ENCODE measurements at regions not wholly inside any gene's neighbourhood (a gene's known extent, or its start where the extent isn't known, plus 50 kb on each side); places are given as distances from the start of the nearest gene placed in this dataset.
A peak's percentile ranks its signal among the peaks of the same experiment; 100 is the strongest.
"Not testable (repeated sequence)": the region's sequence is repeated elsewhere in the genome, so short reads cannot be mapped to it uniquely, and the experiment has no call there.

DNA sequence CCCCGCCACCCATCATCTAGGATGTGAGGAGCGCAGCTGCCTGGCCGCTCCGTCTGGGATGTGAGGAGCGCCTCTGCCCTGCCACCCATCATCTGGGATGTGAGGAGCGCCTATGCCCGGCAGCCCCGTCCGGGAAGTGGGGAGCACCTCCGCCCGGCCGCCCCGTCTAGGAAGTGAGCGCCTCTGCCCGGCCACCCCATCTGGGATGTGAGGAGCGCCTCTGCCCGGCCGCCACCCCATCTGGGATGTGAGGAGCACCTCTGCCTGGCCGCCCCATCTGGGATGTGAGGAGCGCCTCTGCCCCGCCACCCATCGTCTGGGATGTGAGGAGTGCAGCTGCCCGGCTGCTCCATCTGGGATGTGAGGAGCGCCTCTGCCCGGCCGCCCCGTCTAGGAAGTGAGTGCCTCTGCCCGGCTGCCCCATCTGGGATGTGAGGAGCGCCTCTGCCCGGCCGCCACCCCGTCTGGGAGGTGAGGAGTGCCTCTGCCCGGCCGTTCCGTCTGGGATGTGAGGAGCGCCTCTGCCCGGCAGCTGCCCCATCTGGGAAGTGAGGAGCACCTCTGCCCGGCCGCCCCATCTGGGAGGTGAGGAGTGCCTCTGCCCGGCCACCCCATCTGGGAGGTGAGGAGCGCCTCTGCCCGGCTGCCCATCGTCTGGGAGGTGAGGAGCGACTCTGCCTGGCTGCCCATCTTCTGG is 1086.5 kb downstream of the TYW1 start:
- not testable (repeated sequence) for DNase-seq (ENCODE audit: low read depth in 6 of 9, low spot score in 9 of 9); H3K4me1 ChIP-seq (ENCODE audit: control insufficient read depth in 2 of 2, insufficient read depth in 2 of 2, low read length in 2 of 2); H3K4me3 ChIP-seq (ENCODE audit: low read length in 2 of 2); H3K27ac ChIP-seq (ENCODE audit: low read depth in 1 of 2, low read length in 1 of 2); H3K36me3 ChIP-seq (ENCODE audit: control insufficient read depth in 2 of 2, insufficient read depth in 2 of 2, low read length in 1 of 2); H3K27me3 ChIP-seq (ENCODE audit: control insufficient read depth in 2 of 2, insufficient read depth in 1 of 2, low read length in 1 of 2)
- H3K9me3 ChIP-seq (ENCODE audit: control insufficient read depth in 2 of 2, insufficient read depth in 1 of 2, low read length in 1 of 2), result peaks cover 1 to 19% of the 10 kb centered on the region in 2 donors
- 97% methylated on average over 44 of the region's 44 CpGs for WGBS

DNA sequence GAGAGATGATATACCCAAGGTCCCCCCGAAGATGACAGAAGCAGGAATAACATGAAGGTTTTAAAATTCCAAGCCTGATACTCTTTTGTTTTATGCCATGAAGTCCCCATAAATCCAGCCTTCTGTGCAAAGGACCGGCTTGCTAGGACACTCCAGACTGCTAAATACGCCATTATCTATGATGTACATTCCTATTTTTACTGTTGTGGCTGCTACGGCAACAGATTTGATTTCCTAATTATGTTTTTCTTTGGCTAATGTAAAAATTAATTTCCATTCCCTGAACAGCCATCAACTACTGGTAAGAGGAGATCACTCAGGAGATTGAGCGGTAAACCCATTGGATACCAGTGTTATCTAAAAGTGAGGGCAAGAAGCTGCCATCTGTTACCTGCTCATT is 1090.8 kb downstream of the TYW1 start:
- no peaks in the 10 kb centered on the region for H3K4me1 ChIP-seq (ENCODE audit: control insufficient read depth in 2 of 2, insufficient read depth in 2 of 2, low read length in 2 of 2)
- no peak overlapping the region for H3K27ac ChIP-seq (ENCODE audit: low read depth in 1 of 2, low read length in 1 of 2)
- peaks cover 1 to 18% of the 10 kb centered on the region in 2 donors for H3K9me3 ChIP-seq (ENCODE audit: control insufficient read depth in 2 of 2, insufficient read depth in 1 of 2, low read length in 1 of 2)
- WGBS, result 95% methylated on average over 5 of the region's 5 CpGs
- DNase-seq (ENCODE audit: low read depth in 6 of 9, low spot score in 9 of 9), result no peak
- H3K27me3 ChIP-seq (ENCODE audit: control insufficient read depth in 2 of 2, insufficient read depth in 1 of 2, low read length in 1 of 2), result no peaks in the 10 kb centered on the region
- no peak overlapping the region for H3K4me3 ChIP-seq (ENCODE audit: low read length in 2 of 2)
- no peaks in the 10 kb centered on the region for H3K36me3 ChIP-seq (ENCODE audit: control insufficient read depth in 2 of 2, insufficient read depth in 2 of 2, low read length in 1 of 2)

DNA sequence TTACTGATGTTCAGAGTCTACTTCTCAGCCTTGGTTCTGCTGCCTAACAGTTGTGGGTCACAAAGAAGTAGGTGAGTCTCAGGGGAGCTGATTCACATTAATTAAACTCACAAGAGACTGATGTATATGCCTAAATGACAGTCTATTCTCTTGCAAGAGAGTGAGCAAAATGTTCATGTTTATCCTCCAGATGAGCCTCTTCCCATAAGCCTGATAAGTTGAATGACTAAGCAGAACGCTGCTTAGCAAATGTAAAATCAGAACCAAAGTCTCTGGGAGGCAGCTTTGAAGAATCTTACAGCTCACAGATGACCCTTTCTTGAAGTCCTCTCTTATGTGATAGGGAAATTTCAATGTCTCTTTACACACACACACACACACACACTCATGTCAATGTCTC is 1092.2 kb downstream of the TYW1 start:
- no peaks in the 10 kb centered on the region for H3K36me3 ChIP-seq (ENCODE audit: control insufficient read depth in 2 of 2, insufficient read depth in 2 of 2, low read length in 1 of 2)
- WGBS, result 95% methylated on average over 1 of the region's 1 CpG
- peaks cover 0 to 9% of the 10 kb centered on the region in 2 donors for H3K9me3 ChIP-seq (ENCODE audit: control insufficient read depth in 2 of 2, insufficient read depth in 1 of 2, low read length in 1 of 2)
- no peak overlapping the region for H3K27ac ChIP-seq (ENCODE audit: low read depth in 1 of 2, low read length in 1 of 2)
- H3K27me3 ChIP-seq (ENCODE audit: control insufficient read depth in 2 of 2, insufficient read depth in 1 of 2, low read length in 1 of 2), result no peaks in the 10 kb centered on the region
- DNase-seq (ENCODE audit: low read depth in 6 of 9, low spot score in 9 of 9), result no peak
- no peak overlapping the region for H3K4me3 ChIP-seq (ENCODE audit: low read length in 2 of 2)
- no peaks in the 10 kb centered on the region for H3K4me1 ChIP-seq (ENCODE audit: control insufficient read depth in 2 of 2, insufficient read depth in 2 of 2, low read length in 2 of 2)

DNA sequence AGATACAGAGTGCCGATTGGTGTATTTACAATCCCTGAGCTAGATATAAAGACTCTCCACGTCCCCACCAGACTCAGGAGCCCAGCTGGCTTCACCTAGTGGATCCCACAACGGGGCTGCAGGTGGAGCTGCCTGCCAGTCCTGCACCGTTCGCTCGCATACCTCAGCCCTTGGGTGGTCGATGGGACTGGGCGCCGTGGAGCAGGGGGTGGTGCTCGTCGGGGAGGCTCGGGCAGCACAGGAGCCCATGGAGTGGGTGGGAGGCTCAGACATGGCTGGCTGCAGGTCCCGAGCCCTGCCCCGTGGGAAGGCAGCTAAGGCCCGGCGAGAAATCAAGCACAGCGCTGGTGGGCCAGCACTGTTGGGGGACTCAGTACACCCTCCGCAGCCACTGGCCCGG is 1093.6 kb downstream of the TYW1 start:
- DNase-seq (ENCODE audit: low read depth in 6 of 9, low spot score in 9 of 9); H3K27ac ChIP-seq (ENCODE audit: low read depth in 1 of 2, low read length in 1 of 2); H3K27me3 ChIP-seq (ENCODE audit: control insufficient read depth in 2 of 2, insufficient read depth in 1 of 2, low read length in 1 of 2); H3K4me1 ChIP-seq (ENCODE audit: control insufficient read depth in 2 of 2, insufficient read depth in 2 of 2, low read length in 2 of 2); H3K36me3 ChIP-seq (ENCODE audit: control insufficient read depth in 2 of 2, insufficient read depth in 2 of 2, low read length in 1 of 2); H3K4me3 ChIP-seq (ENCODE audit: low read length in 2 of 2); H3K9me3 ChIP-seq (ENCODE audit: control insufficient read depth in 2 of 2, insufficient read depth in 1 of 2, low read length in 1 of 2): not testable (repeated sequence)
- 91% methylated on average over 18 of the region's 19 CpGs for WGBS

DNA sequence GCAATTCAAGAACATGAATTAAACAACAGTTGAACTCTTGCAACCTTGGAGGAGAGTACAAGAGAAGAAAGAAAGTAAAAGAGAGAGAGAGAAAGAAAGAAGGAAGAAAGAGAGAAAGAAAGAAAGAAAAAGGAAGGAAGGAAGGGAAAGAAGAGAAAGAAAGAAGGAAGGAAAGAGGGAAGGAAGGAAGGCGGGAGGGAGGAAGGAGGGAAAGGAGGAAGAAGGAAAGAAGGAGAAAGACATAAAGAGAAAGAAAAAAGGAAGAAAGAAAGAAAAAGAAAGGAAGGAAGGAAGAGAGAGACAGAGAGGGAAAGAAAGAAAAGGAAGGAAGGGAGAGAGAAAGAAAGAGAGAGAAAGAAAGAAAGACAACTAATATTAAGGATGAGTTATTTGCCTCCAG is 1106.7 kb downstream of the TYW1 start:
- Histone ChIP-seq H3K27ac (ENCODE audit: low read depth in 1 of 2, low read length in 1 of 2) (no peak overlapping the region), H3K4me3 (ENCODE audit: low read length in 2 of 2) (no peak overlapping the region), H3K36me3 (ENCODE audit: control insufficient read depth in 2 of 2, insufficient read depth in 2 of 2, low read length in 1 of 2) (no peaks in the 10 kb centered on the region), H3K4me1 (ENCODE audit: control insufficient read depth in 2 of 2, insufficient read depth in 2 of 2, low read length in 2 of 2) (no peaks in the 10 kb centered on the region), H3K27me3 (ENCODE audit: control insufficient read depth in 2 of 2, insufficient read depth in 1 of 2, low read length in 1 of 2) (no peaks in the 10 kb centered on the region), H3K9me3 (ENCODE audit: control insufficient read depth in 2 of 2, insufficient read depth in 1 of 2, low read length in 1 of 2) (peaks cover 0 to 16% of the 10 kb centered on the region in 2 donors)
- no peak for DNase-seq (ENCODE audit: low read depth in 6 of 9, low spot score in 9 of 9)
- 89% methylated on average over 1 of the region's 1 CpG for WGBS

DNA sequence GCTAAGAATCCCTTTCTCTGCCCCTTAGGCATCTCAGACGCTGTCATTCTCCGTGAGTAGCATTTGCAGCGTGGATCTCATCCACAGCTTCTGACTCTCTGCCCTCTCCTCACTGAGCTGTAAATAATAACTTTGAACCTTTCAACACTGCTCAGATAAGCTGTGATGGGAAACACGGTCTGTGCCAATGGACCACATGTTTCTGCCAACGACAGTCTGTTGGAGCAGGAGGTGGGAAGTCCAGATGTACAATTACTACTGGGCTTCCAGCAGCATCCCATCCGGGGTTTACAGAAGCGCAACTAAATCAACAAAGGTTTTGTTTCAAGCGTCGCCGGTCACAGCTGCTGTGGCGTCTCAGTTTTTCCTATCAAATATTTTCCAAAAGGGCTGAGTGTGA is 1110.6 kb downstream of the TYW1 start:
- H3K4me1 ChIP-seq (ENCODE audit: control insufficient read depth in 2 of 2, insufficient read depth in 2 of 2, low read length in 2 of 2), result no peaks in the 10 kb centered on the region
- peak in 2 of 9 donors; percentile 2 to 9 for DNase-seq (ENCODE audit: low read depth in 6 of 9, low spot score in 9 of 9)
- H3K27ac ChIP-seq (ENCODE audit: low read depth in 1 of 2, low read length in 1 of 2), result no peak overlapping the region
- WGBS, result 93% methylated on average over 11 of the region's 11 CpGs
- no peak overlapping the region for H3K4me3 ChIP-seq (ENCODE audit: low read length in 2 of 2)
- no peaks in the 10 kb centered on the region for H3K27me3 ChIP-seq (ENCODE audit: control insufficient read depth in 2 of 2, insufficient read depth in 1 of 2, low read length in 1 of 2)
- no peaks in the 10 kb centered on the region for H3K36me3 ChIP-seq (ENCODE audit: control insufficient read depth in 2 of 2, insufficient read depth in 2 of 2, low read length in 1 of 2)
- H3K9me3 ChIP-seq (ENCODE audit: control insufficient read depth in 2 of 2, insufficient read depth in 1 of 2, low read length in 1 of 2), result peaks cover 2 to 11% of the 10 kb centered on the region in 2 donors

DNA sequence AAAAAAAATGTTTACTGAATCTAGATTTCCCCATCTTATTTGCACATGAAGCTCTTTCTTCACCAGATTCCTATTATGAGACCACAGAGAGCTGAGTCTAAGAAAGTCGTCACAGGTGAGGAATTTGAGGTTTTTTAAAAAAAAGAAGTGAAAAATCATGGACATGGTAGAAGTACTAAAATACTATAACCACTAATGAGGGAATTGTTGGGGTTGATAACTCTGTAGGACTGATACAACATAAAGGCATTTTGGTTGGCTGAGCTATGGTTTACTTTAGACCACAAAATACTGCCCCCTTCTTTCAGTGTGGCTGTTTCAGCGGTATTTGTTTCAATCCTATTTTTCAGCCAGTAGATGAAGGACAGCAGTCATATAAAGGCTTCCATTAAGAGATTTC is 1111.3 kb downstream of the TYW1 start:
- Histone ChIP-seq H3K36me3 (ENCODE audit: control insufficient read depth in 2 of 2, insufficient read depth in 2 of 2, low read length in 1 of 2) (no peaks in the 10 kb centered on the region), H3K9me3 (ENCODE audit: control insufficient read depth in 2 of 2, insufficient read depth in 1 of 2, low read length in 1 of 2) (peaks cover 2 to 6% of the 10 kb centered on the region in 2 donors), H3K27ac (ENCODE audit: low read depth in 1 of 2, low read length in 1 of 2) (no peak overlapping the region), H3K4me3 (ENCODE audit: low read length in 2 of 2) (no peak overlapping the region), H3K27me3 (ENCODE audit: control insufficient read depth in 2 of 2, insufficient read depth in 1 of 2, low read length in 1 of 2) (no peaks in the 10 kb centered on the region), H3K4me1 (ENCODE audit: control insufficient read depth in 2 of 2, insufficient read depth in 2 of 2, low read length in 2 of 2) (no peaks in the 10 kb centered on the region)
- 58% methylated on average over 2 of the region's 2 CpGs for WGBS
- no peak for DNase-seq (ENCODE audit: low read depth in 6 of 9, low spot score in 9 of 9)

DNA sequence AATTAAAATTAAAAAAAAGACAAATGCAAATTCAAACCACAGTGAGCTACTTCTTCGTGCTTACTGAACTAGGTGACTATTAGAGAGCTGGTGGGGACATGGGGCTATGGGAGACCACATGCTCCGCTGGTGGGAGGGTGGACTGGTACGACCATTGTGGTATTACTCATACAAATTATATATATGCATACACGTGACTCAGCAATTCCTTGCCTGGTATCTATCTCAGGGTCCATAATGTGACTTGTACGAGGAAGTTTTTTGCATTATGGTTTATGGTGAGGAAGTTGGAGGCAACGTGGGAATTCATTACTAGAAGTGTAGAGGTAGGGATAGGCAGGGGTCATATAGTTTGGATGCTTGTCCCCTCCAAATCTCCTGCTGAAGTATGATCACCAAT is 1112.7 kb downstream of the TYW1 start:
- peaks cover 2 to 6% of the 10 kb centered on the region in 2 donors for H3K9me3 ChIP-seq (ENCODE audit: control insufficient read depth in 2 of 2, insufficient read depth in 1 of 2, low read length in 1 of 2)
- no peaks in the 10 kb centered on the region for H3K4me1 ChIP-seq (ENCODE audit: control insufficient read depth in 2 of 2, insufficient read depth in 2 of 2, low read length in 2 of 2)
- H3K4me3 ChIP-seq (ENCODE audit: low read length in 2 of 2), result no peak overlapping the region
- WGBS, result 49% methylated on average over 6 of the region's 6 CpGs
- no peaks in the 10 kb centered on the region for H3K27me3 ChIP-seq (ENCODE audit: control insufficient read depth in 2 of 2, insufficient read depth in 1 of 2, low read length in 1 of 2)
- no peak for DNase-seq (ENCODE audit: low read depth in 6 of 9, low spot score in 9 of 9)
- H3K36me3 ChIP-seq (ENCODE audit: control insufficient read depth in 2 of 2, insufficient read depth in 2 of 2, low read length in 1 of 2), result no peaks in the 10 kb centered on the region
- H3K27ac ChIP-seq (ENCODE audit: low read depth in 1 of 2, low read length in 1 of 2), result no peak overlapping the region

DNA sequence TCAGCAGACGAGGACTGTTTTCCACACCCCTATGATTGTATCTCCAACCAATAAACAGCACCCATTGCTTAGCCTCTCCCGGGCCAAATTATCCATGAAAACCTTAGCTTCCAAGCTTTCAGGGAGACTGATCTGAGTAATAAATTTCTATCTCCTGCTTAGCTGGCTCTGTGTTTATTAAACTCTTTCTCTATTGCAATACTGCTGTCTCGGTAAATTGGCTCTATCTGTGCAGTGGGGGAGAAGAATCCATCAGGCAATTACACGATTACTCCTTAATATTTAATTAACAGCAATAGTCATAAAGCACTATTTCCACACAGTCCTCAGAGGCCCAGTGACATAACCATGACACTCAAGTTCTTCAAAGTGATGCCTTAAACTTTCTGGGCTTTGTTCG is 1122.8 kb downstream of the TYW1 start:
- DNase-seq (ENCODE audit: low read depth in 6 of 9, low spot score in 9 of 9), result no peak
- Histone ChIP-seq H3K27ac (ENCODE audit: low read depth in 1 of 2, low read length in 1 of 2) (no peak overlapping the region), H3K4me1 (ENCODE audit: control insufficient read depth in 2 of 2, insufficient read depth in 2 of 2, low read length in 2 of 2) (no peaks in the 10 kb centered on the region), H3K4me3 (ENCODE audit: low read length in 2 of 2) (no peak overlapping the region), H3K9me3 (ENCODE audit: control insufficient read depth in 2 of 2, insufficient read depth in 1 of 2, low read length in 1 of 2) (peaks cover 1 to 6% of the 10 kb centered on the region in 2 donors), H3K27me3 (ENCODE audit: control insufficient read depth in 2 of 2, insufficient read depth in 1 of 2, low read length in 1 of 2) (no peaks in the 10 kb centered on the region), H3K36me3 (ENCODE audit: control insufficient read depth in 2 of 2, insufficient read depth in 2 of 2, low read length in 1 of 2) (no peaks in the 10 kb centered on the region)
- WGBS, result 85% methylated on average over 5 of the region's 5 CpGs

All from thymus (tissue), 11 donors.